ENCODE measurements at regions not wholly inside any gene's neighbourhood (a gene's known extent, or its start where the extent isn't known, plus 50 kb on each side); places are given as distances from the start of the nearest gene placed in this dataset.

GRCh38 chr9:26152350-26152749, 474.1 kb upstream of the TUSC1 start:
- TF ChIP-seq, protein P1, sequence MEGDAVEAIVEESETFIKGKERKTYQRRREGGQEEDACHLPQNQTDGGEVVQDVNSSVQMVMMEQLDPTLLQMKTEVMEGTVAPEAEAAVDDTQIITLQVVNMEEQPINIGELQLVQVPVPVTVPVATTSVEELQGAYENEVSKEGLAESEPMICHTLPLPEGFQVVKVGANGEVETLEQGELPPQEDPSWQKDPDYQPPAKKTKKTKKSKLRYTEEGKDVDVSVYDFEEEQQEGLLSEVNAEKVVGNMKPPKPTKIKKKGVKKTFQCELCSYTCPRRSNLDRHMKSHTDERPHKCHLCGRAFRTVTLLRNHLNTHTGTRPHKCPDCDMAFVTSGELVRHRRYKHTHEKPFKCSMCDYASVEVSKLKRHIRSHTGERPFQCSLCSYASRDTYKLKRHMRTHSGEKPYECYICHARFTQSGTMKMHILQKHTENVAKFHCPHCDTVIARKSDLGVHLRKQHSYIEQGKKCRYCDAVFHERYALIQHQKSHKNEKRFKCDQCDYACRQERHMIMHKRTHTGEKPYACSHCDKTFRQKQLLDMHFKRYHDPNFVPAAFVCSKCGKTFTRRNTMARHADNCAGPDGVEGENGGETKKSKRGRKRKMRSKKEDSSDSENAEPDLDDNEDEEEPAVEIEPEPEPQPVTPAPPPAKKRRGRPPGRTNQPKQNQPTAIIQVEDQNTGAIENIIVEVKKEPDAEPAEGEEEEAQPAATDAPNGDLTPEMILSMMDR (IDR thresholded peaks at IDR 0.05), result no peak
- TF ChIP-seq POLR2A (IDR thresholded peaks at IDR 0.05), result no peak

All from testis (tissue), 2 donors.